GM10266 (cell line): ENCODE measurements at regions not wholly inside any gene's neighbourhood (a gene's known extent, or its start where the extent isn't known, plus 50 kb on each side); places are given as distances from the start of the nearest gene placed in this dataset.

ENCODE experiments used
- DNase-seq: peaks from one replicate; pipeline ENCODE4 v3.0.0; 2012; ENCODE audit errors: extremely low spot score
- TF ChIP-seq, protein P1 (sequence below): IDR thresholded peaks from 2 replicates; pipeline ENCODE4 v1.5.1; 2012; ENCODE audit warnings: mild to moderate bottlenecking, low read depth; ENCODE audit not compliant: control insufficient read depth, insufficient read depth; ENCODE audit errors: missing control alignments

DNA sequence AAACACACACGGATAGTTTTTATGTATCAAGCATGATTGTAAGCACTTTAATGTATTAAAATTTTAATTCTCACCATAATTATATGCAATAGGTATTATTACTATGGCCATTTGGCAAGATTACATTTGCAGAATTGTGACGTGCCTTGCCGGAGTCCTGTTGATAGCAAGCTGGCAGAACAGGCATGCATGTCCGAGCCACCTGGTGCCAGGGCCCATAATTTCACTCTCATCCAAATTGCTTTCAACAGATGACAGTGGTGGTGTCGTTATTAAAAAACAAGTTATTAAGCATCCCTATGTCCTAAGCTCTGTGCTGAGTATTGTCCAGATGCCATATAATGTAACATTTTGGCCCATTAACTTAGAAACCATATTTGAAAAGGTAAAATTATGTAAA lies 374.3 kb downstream of the FOXO1 start:
- DNase-seq: no peak
- TF ChIP-seq, protein P1, sequence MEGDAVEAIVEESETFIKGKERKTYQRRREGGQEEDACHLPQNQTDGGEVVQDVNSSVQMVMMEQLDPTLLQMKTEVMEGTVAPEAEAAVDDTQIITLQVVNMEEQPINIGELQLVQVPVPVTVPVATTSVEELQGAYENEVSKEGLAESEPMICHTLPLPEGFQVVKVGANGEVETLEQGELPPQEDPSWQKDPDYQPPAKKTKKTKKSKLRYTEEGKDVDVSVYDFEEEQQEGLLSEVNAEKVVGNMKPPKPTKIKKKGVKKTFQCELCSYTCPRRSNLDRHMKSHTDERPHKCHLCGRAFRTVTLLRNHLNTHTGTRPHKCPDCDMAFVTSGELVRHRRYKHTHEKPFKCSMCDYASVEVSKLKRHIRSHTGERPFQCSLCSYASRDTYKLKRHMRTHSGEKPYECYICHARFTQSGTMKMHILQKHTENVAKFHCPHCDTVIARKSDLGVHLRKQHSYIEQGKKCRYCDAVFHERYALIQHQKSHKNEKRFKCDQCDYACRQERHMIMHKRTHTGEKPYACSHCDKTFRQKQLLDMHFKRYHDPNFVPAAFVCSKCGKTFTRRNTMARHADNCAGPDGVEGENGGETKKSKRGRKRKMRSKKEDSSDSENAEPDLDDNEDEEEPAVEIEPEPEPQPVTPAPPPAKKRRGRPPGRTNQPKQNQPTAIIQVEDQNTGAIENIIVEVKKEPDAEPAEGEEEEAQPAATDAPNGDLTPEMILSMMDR: no peak

DNA sequence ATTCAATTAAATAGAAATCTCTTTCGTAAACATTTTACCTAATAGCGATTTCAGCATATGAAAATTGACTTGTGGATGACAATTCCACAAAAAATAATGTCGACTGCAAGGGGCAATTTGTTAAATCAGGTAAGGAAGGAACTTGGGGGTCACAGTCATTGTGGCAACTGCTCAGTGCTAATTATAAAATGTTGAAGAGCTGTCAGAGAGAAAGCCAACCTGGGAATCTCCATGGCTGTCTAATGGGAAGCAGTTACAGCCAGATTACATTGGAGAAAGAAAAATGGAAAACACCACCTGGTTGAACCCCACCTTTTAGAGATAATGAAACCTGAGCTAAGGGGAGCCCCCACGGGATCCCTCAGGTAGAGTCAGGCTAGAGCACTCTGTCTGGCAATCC lies 373.9 kb downstream of the FOXO1 start:
- TF ChIP-seq, protein P1: no peak
- no peak for DNase-seq

DNA sequence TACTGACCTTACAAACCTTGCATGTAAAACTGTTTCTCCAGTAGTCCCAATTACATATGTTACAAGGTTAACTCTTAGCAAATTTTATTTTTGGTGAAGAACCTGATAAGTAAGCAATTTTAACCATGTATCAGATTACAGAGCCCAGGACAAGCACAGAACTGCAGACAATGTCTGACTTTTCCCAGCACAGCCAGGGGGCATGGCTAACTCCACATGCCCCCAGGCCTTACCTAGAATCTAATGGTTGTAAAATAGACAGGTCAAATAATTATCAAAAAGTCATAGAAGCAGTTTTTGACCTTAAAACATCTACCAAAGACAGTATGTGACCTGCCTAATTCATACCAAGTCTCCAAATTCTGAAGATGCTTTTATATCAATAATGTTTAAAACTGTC lies 364.1 kb downstream of the FOXO1 start:
- TF ChIP-seq, protein P1: no peak
- DNase-seq: no peak

DNA sequence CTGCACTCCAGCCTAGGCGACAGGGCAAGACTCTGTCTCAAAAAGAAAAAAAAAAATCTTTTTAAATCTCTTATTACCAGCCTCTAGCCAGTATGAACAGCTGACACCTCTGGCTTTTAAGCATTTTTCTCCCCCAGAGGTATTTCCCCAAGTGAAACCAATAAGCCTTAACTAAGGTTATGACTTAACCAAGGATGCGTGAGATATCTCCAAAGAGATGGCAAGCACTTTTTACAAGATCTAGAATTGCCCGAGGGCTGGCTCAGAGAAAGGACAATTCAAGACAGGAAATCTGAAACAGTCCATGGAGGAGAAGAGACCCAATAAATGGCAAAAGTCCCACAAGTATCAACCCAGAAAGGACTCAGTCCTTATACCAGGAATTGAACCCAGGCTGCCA lies 362.1 kb downstream of the FOXO1 start:
- no peak for DNase-seq
- TF ChIP-seq, protein P1: no peak

DNA sequence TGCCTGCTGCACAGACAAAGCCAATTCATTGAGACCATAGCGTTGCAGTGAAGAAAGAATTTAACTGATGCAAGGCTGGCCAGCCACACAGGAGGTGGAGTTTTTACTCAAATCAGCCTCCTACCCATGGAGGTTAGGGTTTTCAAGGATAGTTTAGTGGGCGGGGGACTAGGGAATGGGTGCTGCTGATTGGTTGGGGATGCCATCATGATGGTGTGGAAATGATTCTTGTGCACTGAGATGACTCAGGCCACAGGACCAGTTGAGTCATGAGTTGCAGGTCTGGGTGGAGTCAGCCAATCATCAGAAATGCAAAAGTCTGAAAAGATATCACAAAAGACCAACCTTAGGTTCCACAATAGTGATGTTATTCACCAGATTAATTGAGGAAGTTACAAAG lies 359.6 kb downstream of the FOXO1 start:
- TF ChIP-seq, protein P1: no peak
- no peak for DNase-seq

DNA sequence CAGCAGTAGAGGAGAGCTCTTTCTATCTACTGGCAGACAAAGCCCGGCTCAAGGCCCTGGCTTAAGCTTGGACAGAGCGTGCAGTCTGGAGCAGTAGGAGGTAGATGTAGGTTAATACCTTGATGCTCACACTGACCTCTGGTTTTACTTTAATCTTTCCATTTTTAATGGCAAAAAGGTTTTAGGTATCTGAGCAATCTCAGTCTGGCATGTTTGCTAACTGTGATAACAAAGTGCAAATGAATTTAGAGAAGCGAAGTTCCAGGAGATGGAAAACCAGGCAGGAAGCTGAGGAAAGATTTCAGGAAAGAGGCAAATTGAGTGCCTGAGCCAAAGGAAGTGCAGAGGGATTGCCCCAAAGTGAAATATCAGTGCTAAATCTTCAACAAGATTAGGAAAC lies 356.6 kb downstream of the FOXO1 start:
- no peak for DNase-seq
- TF ChIP-seq, protein P1: no peak

DNA sequence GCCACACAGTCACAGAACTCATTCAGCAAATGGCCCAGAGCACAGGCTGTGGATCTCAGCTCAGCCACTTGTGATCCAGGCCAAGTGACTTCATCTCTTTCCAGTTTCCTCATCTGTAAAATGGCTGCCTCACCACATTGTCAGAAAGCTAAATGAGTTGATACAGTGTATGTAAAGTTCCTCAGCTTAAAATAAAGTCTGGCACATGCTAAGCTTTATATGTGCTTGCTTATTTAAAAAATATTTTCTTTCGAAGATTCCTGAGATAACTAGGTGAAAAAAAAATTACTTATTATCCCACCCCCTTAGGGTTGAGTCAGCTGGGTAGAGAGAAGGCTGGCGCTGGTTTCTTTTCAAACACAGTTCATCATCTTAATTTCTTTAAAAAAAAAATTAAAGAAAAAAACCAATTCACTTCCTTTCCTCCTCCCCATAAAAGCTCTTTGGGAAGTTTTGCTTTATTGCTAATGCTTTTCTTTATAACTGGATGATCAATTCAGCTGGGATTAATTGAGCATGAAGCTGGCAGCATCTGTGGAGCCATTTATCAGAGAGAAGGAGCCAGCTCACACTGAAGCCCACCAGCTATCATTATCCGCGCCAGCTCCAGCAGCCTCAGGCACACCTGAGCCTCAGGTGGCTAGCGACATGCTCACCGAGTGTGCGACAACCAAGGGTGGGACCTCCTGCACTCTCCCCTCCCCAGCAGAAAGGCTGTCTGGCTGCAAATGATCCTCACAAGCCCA lies 354.9 kb downstream of the FOXO1 start:
- TF ChIP-seq, protein P1: no peak

More for the DNA sequence above, 354.9 kb downstream of the FOXO1 start:
- no peak for DNase-seq
